ENCODE measurements at regions not wholly inside any gene's neighbourhood (a gene's known extent, or its start where the extent isn't known, plus 50 kb on each side); places are given as distances from the start of the nearest gene placed in this dataset.

GRCh38 chr2:43164686-43165085 lies 61.7 kb downstream of the ZFP36L2 start:
- peaks cover 20% of the 10 kb centered on the region for H3K4me1 ChIP-seq (ENCODE audit: insufficient read depth, low read length, poor library complexity, severe bottlenecking)
- H2AFZ ChIP-seq (ENCODE audit: low read length) = no peak overlapping the region
- H3K9me3 ChIP-seq (ENCODE audit: insufficient read depth, low read depth, low read length) = no peaks in the 10 kb centered on the region
- H3K4me2 ChIP-seq (ENCODE audit: low read depth, low read length, poor library complexity, severe bottlenecking) = no peak overlapping the region
- TF ChIP-seq, protein P1, sequence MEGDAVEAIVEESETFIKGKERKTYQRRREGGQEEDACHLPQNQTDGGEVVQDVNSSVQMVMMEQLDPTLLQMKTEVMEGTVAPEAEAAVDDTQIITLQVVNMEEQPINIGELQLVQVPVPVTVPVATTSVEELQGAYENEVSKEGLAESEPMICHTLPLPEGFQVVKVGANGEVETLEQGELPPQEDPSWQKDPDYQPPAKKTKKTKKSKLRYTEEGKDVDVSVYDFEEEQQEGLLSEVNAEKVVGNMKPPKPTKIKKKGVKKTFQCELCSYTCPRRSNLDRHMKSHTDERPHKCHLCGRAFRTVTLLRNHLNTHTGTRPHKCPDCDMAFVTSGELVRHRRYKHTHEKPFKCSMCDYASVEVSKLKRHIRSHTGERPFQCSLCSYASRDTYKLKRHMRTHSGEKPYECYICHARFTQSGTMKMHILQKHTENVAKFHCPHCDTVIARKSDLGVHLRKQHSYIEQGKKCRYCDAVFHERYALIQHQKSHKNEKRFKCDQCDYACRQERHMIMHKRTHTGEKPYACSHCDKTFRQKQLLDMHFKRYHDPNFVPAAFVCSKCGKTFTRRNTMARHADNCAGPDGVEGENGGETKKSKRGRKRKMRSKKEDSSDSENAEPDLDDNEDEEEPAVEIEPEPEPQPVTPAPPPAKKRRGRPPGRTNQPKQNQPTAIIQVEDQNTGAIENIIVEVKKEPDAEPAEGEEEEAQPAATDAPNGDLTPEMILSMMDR (conservative IDR thresholded peaks at IDR 0.05; ENCODE audit: low read length) = no peak
- no peak for TF ChIP-seq EZH2phosphoT487 (IDR thresholded peaks at IDR 0.05; ENCODE audit: borderline replicate concordance)
- no peak overlapping the region for H3K9ac ChIP-seq (ENCODE audit: low read depth, low read length, poor library complexity, severe bottlenecking)
- H3K79me2 ChIP-seq (ENCODE audit: insufficient read depth, low read length) = no peaks in the 10 kb centered on the region
- no peaks in the 10 kb centered on the region for H4K20me1 ChIP-seq (ENCODE audit: insufficient read depth, low read length, poor library complexity, severe bottlenecking)
- no peaks in the 10 kb centered on the region for H3K36me3 ChIP-seq (ENCODE audit: insufficient read depth, low read length)
- H3K4me3 ChIP-seq (ENCODE audit: low read length, poor library complexity, severe bottlenecking) = no peak overlapping the region
- H3K27me3 ChIP-seq (ENCODE audit: insufficient read depth, low read length, poor library complexity, severe bottlenecking) = no peaks in the 10 kb centered on the region
- no peaks in the 10 kb centered on the region for H3F3A ChIP-seq (ENCODE audit: low read depth)
- no peaks in the 10 kb centered on the region for H3K9me2 ChIP-seq (replicated peaks; ENCODE audit: low read depth, low read length)

GRCh38 chr2:43163584-43164270 lies 62.7 kb downstream of the ZFP36L2 start:
- peaks cover 15% of the 10 kb centered on the region for H3K4me1 ChIP-seq (ENCODE audit: insufficient read depth, low read length, poor library complexity, severe bottlenecking)
- no peaks in the 10 kb centered on the region for H3K9me3 ChIP-seq (ENCODE audit: insufficient read depth, low read depth, low read length)
- no peaks in the 10 kb centered on the region for H3K9me2 ChIP-seq (replicated peaks; ENCODE audit: low read depth, low read length)
- TF ChIP-seq, protein P1 (conservative IDR thresholded peaks at IDR 0.05; ENCODE audit: low read length) = no peak
- no peak for TF ChIP-seq EZH2phosphoT487 (IDR thresholded peaks at IDR 0.05; ENCODE audit: borderline replicate concordance)
- no peaks in the 10 kb centered on the region for H4K20me1 ChIP-seq (ENCODE audit: insufficient read depth, low read length, poor library complexity, severe bottlenecking)
- no peaks in the 10 kb centered on the region for H3F3A ChIP-seq (ENCODE audit: low read depth)
- no peaks in the 10 kb centered on the region for H3K79me2 ChIP-seq (ENCODE audit: insufficient read depth, low read length)
- no peak overlapping the region for H3K4me3 ChIP-seq (ENCODE audit: low read length, poor library complexity, severe bottlenecking)
- no peak overlapping the region for H3K4me2 ChIP-seq (ENCODE audit: low read depth, low read length, poor library complexity, severe bottlenecking)
- no peak overlapping the region for H3K9ac ChIP-seq (ENCODE audit: low read depth, low read length, poor library complexity, severe bottlenecking)
- H2AFZ ChIP-seq (ENCODE audit: low read length) = no peak overlapping the region
- no peaks in the 10 kb centered on the region for H3K36me3 ChIP-seq (ENCODE audit: insufficient read depth, low read length)
- no peaks in the 10 kb centered on the region for H3K27me3 ChIP-seq (ENCODE audit: insufficient read depth, low read length, poor library complexity, severe bottlenecking)

DNA sequence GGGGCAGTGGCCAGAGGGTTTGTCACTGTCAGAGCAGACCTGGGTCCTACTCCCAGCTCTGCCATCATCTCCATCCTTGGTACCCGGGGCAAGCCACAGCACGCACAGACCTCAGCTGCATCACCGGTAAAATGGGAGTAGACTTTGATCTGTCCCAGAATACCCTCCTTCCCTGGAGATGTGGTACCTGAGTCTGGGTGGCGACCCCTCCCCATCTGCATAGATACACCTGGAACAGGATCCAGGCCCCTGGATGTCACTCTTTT lies 64.0 kb downstream of the ZFP36L2 start:
- Histone ChIP-seq H3K79me2 (ENCODE audit: insufficient read depth, low read length) (no peaks in the 10 kb centered on the region), H3K27me3 (ENCODE audit: insufficient read depth, low read length, poor library complexity, severe bottlenecking) (no peaks in the 10 kb centered on the region), H3K4me3 (ENCODE audit: low read length, poor library complexity, severe bottlenecking) (no peak overlapping the region), H3K9me3 (ENCODE audit: insufficient read depth, low read depth, low read length) (no peaks in the 10 kb centered on the region), H3F3A (ENCODE audit: low read depth) (no peaks in the 10 kb centered on the region), H3K36me3 (ENCODE audit: insufficient read depth, low read length) (no peaks in the 10 kb centered on the region), H4K20me1 (ENCODE audit: insufficient read depth, low read length, poor library complexity, severe bottlenecking) (no peaks in the 10 kb centered on the region), H3K9ac (ENCODE audit: low read depth, low read length, poor library complexity, severe bottlenecking) (no peak overlapping the region), H3K4me1 (ENCODE audit: insufficient read depth, low read length, poor library complexity, severe bottlenecking) (peaks cover 11% of the 10 kb centered on the region), H2AFZ (ENCODE audit: low read length) (no peak overlapping the region), H3K4me2 (ENCODE audit: low read depth, low read length, poor library complexity, severe bottlenecking) (no peak overlapping the region), H3K9me2 (replicated peaks; ENCODE audit: low read depth, low read length) (no peaks in the 10 kb centered on the region)
- TF ChIP-seq EZH2phosphoT487 (IDR thresholded peaks at IDR 0.05; ENCODE audit: borderline replicate concordance) = no peak
- TF ChIP-seq, protein P1 (conservative IDR thresholded peaks at IDR 0.05; ENCODE audit: low read length) = no peak

All from Loucy (cell line).